Mesenchymal stem cell (in vitro differentiated cells and primary cell): ENCODE measurements at regions not wholly inside any gene's neighbourhood (a gene's known extent, or its start where the extent isn't known, plus 50 kb on each side); places are given as distances from the start of the nearest gene placed in this dataset.

Experiments
- DNase-seq: peaks from one replicate; pipeline ENCODE4 v3.0.0-alpha.2; 2013
- H2AFZ ChIP-seq: one replicate; pipeline ENCODE4 v1.6.1; 2013; ENCODE audit warnings: low read depth, mild to moderate bottlenecking, control low read depth, inconsistent platforms, low read length, moderate library complexity
- H2AK5ac ChIP-seq: 2 replicates; pipeline ENCODE4 v1.6.1; 2013; ENCODE audit warnings: low read length, moderate library complexity, mild to moderate bottlenecking, inconsistent platforms; ENCODE audit not compliant: severe bottlenecking
- H2BK120ac ChIP-seq: one replicate; pipeline ENCODE4 v1.6.1; 2013; ENCODE audit warnings: low read depth, mild to moderate bottlenecking, inconsistent platforms, low read length, moderate library complexity
- H2BK12ac ChIP-seq, 2 experiments: one replicate each; pipeline ENCODE4 v1.6.1; 2013; ENCODE audit warnings: inconsistent platforms in 2 of 2, low read length in 2 of 2, mild to moderate bottlenecking in 2 of 2, moderate library complexity in 2 of 2, control low read depth in 1 of 2
- H2BK15ac ChIP-seq: one replicate; pipeline ENCODE4 v1.6.1; 2013; ENCODE audit warnings: mild to moderate bottlenecking, low read depth, inconsistent platforms; ENCODE audit not compliant: poor library complexity, severe bottlenecking
- H2BK5ac ChIP-seq: 2 replicates; pipeline ENCODE4 v1.6.1; 2013; ENCODE audit warnings: low read depth, mild to moderate bottlenecking, low read length, control low read depth, inconsistent platforms; ENCODE audit not compliant: poor library complexity, severe bottlenecking
- H3K14ac ChIP-seq, 2 experiments: one replicate each; pipeline ENCODE4 v1.6.1; 2013; ENCODE audit warnings: inconsistent platforms in 2 of 2, low read length in 2 of 2, control low read depth in 1 of 2, mild to moderate bottlenecking in 1 of 2, moderate library complexity in 1 of 2
- H3K18ac ChIP-seq, 2 experiments: one replicate each; pipeline ENCODE4 v1.6.1; 2013; ENCODE audit warnings: inconsistent platforms in 2 of 2, low read length in 2 of 2, control low read depth in 1 of 2, low read depth in 1 of 2, mild to moderate bottlenecking in 1 of 2
- H3K23ac ChIP-seq, 2 experiments: one replicate each; pipeline ENCODE4 v1.6.1; 2013; ENCODE audit warnings: inconsistent platforms in 2 of 2, low read length in 2 of 2, mild to moderate bottlenecking in 2 of 2, moderate library complexity in 2 of 2, control low read depth in 1 of 2
- H3K27ac ChIP-seq: 2 replicates; pipeline ENCODE4 v1.5.1; 2013; ENCODE audit warnings: mild to moderate bottlenecking, moderate library complexity, low read length, control low read depth, inconsistent platforms; ENCODE audit not compliant: poor library complexity, severe bottlenecking
- H3K27me3 ChIP-seq, 2 experiments: 2 replicates each; pipeline versions ENCODE4 v1.6.1 to v1.7.0; 2013; ENCODE audit warnings: low read length in 2 of 2, mild to moderate bottlenecking in 2 of 2, moderate library complexity in 2 of 2, control low read depth in 1 of 2, inconsistent platforms in 1 of 2; ENCODE audit not compliant: control insufficient read depth in 1 of 2, insufficient read depth in 1 of 2
- H3K36me3 ChIP-seq, 2 experiments: 2 replicates each; pipeline versions ENCODE4 v1.6.1 to v1.7.0; 2013; ENCODE audit warnings: low read length in 2 of 2, control low read depth in 1 of 2, inconsistent platforms in 1 of 2, low read depth in 1 of 2, mild to moderate bottlenecking in 1 of 2; ENCODE audit not compliant: insufficient read depth in 2 of 2, control insufficient read depth in 1 of 2
- H3K4ac ChIP-seq, 2 experiments: one replicate each; pipeline ENCODE4 v1.6.1; 2013; ENCODE audit warnings: inconsistent platforms in 2 of 2, low read length in 2 of 2, mild to moderate bottlenecking in 2 of 2, moderate library complexity in 2 of 2, control low read depth in 1 of 2, low read depth in 1 of 2
- H3K4me1 ChIP-seq: 2 replicates; pipeline ENCODE4 v1.6.1; 2013; ENCODE audit warnings: low read depth, low read length, control low read depth; ENCODE audit not compliant: control insufficient read depth, insufficient read depth
- H3K4me2 ChIP-seq: 2 replicates; pipeline ENCODE4 v1.6.1; 2013; ENCODE audit warnings: low read length, mild to moderate bottlenecking, inconsistent platforms; ENCODE audit not compliant: poor library complexity, severe bottlenecking
- H3K4me3 ChIP-seq, 2 experiments: 2 replicates each; pipeline versions ENCODE4 v1.5.1 to v1.7.0; 2013; ENCODE audit warnings: low read length in 2 of 2, mild to moderate bottlenecking in 2 of 2, control low read depth in 1 of 2, low read depth in 1 of 2; ENCODE audit not compliant: insufficient read depth in 1 of 2
- H3K79me1 ChIP-seq: replicated peaks from 2 replicates; pipeline ENCODE4 v1.6.1; 2013; ENCODE audit warnings: mild to moderate bottlenecking, control low read depth, low read length, inconsistent platforms; ENCODE audit not compliant: poor library complexity, severe bottlenecking
- H3K9ac ChIP-seq: 2 replicates; pipeline ENCODE4 v1.7.0; 2013; ENCODE audit warnings: mild to moderate bottlenecking, low read length, moderate library complexity
- H3K9me3 ChIP-seq: 2 replicates; pipeline ENCODE4 v1.7.0; 2013; ENCODE audit warnings: mild to moderate bottlenecking, low read length; ENCODE audit not compliant: control insufficient read depth
- H4K8ac ChIP-seq: one replicate; pipeline ENCODE4 v1.6.1; 2013; ENCODE audit warnings: inconsistent platforms, mild to moderate bottlenecking, low read length, moderate library complexity
- H4K91ac ChIP-seq: one replicate; pipeline ENCODE4 v1.6.1; 2013; ENCODE audit warnings: mild to moderate bottlenecking, low read length, inconsistent platforms
- WGBS: methylation state at CpG from one replicate; pipeline ENCODE4 v1.1.7; 2013; ENCODE audit warnings: mixed read lengths; 5-methylcytosine and 5-hydroxymethylcytosine counted together

- Histone ChIP-seq H3K18ac (peak overlapping the region in 1 of 2 experiments; percentile 80), H3K27me3 (no peaks in the 10 kb centered on the region), H3K79me1 (no peaks in the 10 kb centered on the region), H2AK5ac (peak overlapping the region; percentile 75), H3K23ac (no peak overlapping the region), H2BK120ac (no peak overlapping the region), H3K14ac (no peak overlapping the region), H2BK15ac (no peak overlapping the region), H3K4ac (peak overlapping the region in 1 of 2 experiments; percentile 21), H2BK12ac (peak overlapping the region in 1 of 2 experiments; percentile 93), H2AFZ (no peak overlapping the region), H3K4me3 (peak overlapping the region in 1 of 2 experiments; percentile 9), H3K27ac (no peak overlapping the region), H2BK5ac (no peak overlapping the region), H3K36me3 (no peaks in the 10 kb centered on the region), H3K4me2 (no peak overlapping the region), H3K9me3 (no peaks in the 10 kb centered on the region), H3K4me1 (no peaks in the 10 kb centered on the region), H4K8ac (peak overlapping the region; percentile 10), H3K9ac (peak overlapping the region; percentile 58), H4K91ac (no peak overlapping the region)
- no peak for DNase-seq
- 93% methylated on average over 7 of the region's 7 CpGs for WGBS
Observed at GRCh38 chr15:39124155-39124552, 456.7 kb upstream of the THBS1 start.

- H3K36me3 ChIP-seq = no peaks in the 10 kb centered on the region
- no peaks in the 10 kb centered on the region for H3K27me3 ChIP-seq
- H4K8ac ChIP-seq = peak overlapping the region; percentile 10
- no peaks in the 10 kb centered on the region for H3K79me1 ChIP-seq
- peak overlapping the region; percentile 88 for H2AK5ac ChIP-seq
- H3K4me3 ChIP-seq = peak overlapping the region in 1 of 2 experiments; percentile 9
- H2BK5ac ChIP-seq = no peak overlapping the region
- peak overlapping the region; percentile 34 to 67 for H3K18ac ChIP-seq
- peak overlapping the region; percentile 35 for H3K27ac ChIP-seq
- H3K9ac ChIP-seq = peak overlapping the region; percentile 58
- no peak for DNase-seq
- no peak overlapping the region for H2AFZ ChIP-seq
- no peak overlapping the region for H4K91ac ChIP-seq
- H3K23ac ChIP-seq = no peak overlapping the region
- peak overlapping the region in 1 of 2 experiments; percentile 21 for H3K4ac ChIP-seq
- no peaks in the 10 kb centered on the region for H3K4me1 ChIP-seq
- H3K9me3 ChIP-seq = no peaks in the 10 kb centered on the region
- H3K4me2 ChIP-seq = no peak overlapping the region
- H2BK120ac ChIP-seq = no peak overlapping the region
- H2BK15ac ChIP-seq = no peak overlapping the region
- H3K14ac ChIP-seq = no peak overlapping the region
- H2BK12ac ChIP-seq = peak overlapping the region in 1 of 2 experiments; percentile 93
- 96% methylated on average over 6 of the region's 6 CpGs for WGBS
Observed at GRCh38 chr15:39124553-39125171, 456.2 kb upstream of the THBS1 start.

GRCh38 chr15:39125226-39125625 is 455.7 kb upstream of the THBS1 start:
- no CpG with 5 or more reads among the region's 2 CpGs for WGBS

GRCh38 chr15:39125904-39126303 is 455.0 kb upstream of the THBS1 start:
- H3K18ac ChIP-seq = no peak overlapping the region
- DNase-seq = peak; percentile 66

More at GRCh38 chr15:39125226-39125625, 455.7 kb upstream of the THBS1 start:
- Histone ChIP-seq H3K4me1 (peaks cover 2% of the 10 kb centered on the region), H2BK120ac (no peak overlapping the region), H4K91ac (no peak overlapping the region), H3K36me3 (no peaks in the 10 kb centered on the region), H3K27ac (peak overlapping the region; percentile 35), H2AK5ac (peak overlapping the region; percentile 57), H4K8ac (no peak overlapping the region), H3K79me1 (no peaks in the 10 kb centered on the region), H3K14ac (no peak overlapping the region), H3K9me3 (no peaks in the 10 kb centered on the region), H3K4me2 (no peak overlapping the region), H2BK12ac (no peak overlapping the region), H2AFZ (no peak overlapping the region), H3K27me3 (no peaks in the 10 kb centered on the region), H3K18ac (no peak overlapping the region), H3K23ac (no peak overlapping the region), H3K4ac (no peak overlapping the region), H3K4me3 (no peak overlapping the region), H2BK5ac (no peak overlapping the region), H3K9ac (peak overlapping the region; percentile 58), H2BK15ac (no peak overlapping the region)
- DNase-seq = peak; percentile 37

More at GRCh38 chr15:39125904-39126303, 455.0 kb upstream of the THBS1 start:
- H3K27me3 ChIP-seq = no peaks in the 10 kb centered on the region
- H3K23ac ChIP-seq = no peak overlapping the region
- WGBS = 24% methylated on average over 1 of the region's 4 CpGs
- no peak overlapping the region for H2AFZ ChIP-seq
- no peaks in the 10 kb centered on the region for H3K79me1 ChIP-seq
- H2BK120ac ChIP-seq = no peak overlapping the region
- H2BK15ac ChIP-seq = no peak overlapping the region
- H3K9ac ChIP-seq = no peak overlapping the region
- H4K91ac ChIP-seq = no peak overlapping the region
- no peak overlapping the region for H2AK5ac ChIP-seq
- H3K9me3 ChIP-seq = no peaks in the 10 kb centered on the region
- no peak overlapping the region for H3K4ac ChIP-seq
- H2BK5ac ChIP-seq = no peak overlapping the region
- H3K14ac ChIP-seq = no peak overlapping the region
- no peak overlapping the region for H3K27ac ChIP-seq
- no peak overlapping the region for H3K4me3 ChIP-seq
- H3K4me1 ChIP-seq = peaks cover 2% of the 10 kb centered on the region
- H4K8ac ChIP-seq = no peak overlapping the region
- H3K4me2 ChIP-seq = no peak overlapping the region
- no peak overlapping the region for H2BK12ac ChIP-seq
- no peaks in the 10 kb centered on the region for H3K36me3 ChIP-seq
